GM12878 (cell line): ENCODE measurements at regions not wholly inside any gene's neighbourhood (a gene's known extent, or its start where the extent isn't known, plus 50 kb on each side); places are given as distances from the start of the nearest gene placed in this dataset.

Source experiments
- ATAC-seq: fragments of 200-7000 bp; cut with Tn5 transposase; 3 replicates; pipeline ENCODE4 v1.9.1; 2020; ENCODE audit warnings: mild to moderate bottlenecking, moderate library complexity
- BruUV-seq: library from RNA; stranded (reverse); fragments of 400-500 nt; replicated peaks from 2 replicates; lab custom pipeline; 2021; lab: Mats Ljungman, UMichigan
- CTCF ChIA-PET: fragments of 300-600 bp; sonication (Branson Sonifier 250); formaldehyde crosslinking; extraction: SDS; loops from one replicate; lab custom pipeline; 2021; ENCODE audit warnings: inconsistent platforms; lab: Yijun Ruan, JAX
- POLR2A ChIA-PET: fragments of 350-600 bp; formaldehyde crosslinking; extraction: SDS; loops from one replicate; lab custom pipeline; 2021; ENCODE audit warnings: inconsistent platforms; lab: Charles Lee
- RAD21 ChIA-PET: fragments of 300-600 bp; sonication (Branson Sonifier 250); formaldehyde crosslinking; loops from one replicate; lab custom pipeline; 2023; ENCODE audit warnings: antibody characterized with exemption; ENCODE audit not compliant: unreplicated experiment; lab: Charles Lee
- SMC1A ChIA-PET: fragments of 300-600 bp; sonication (Branson Sonifier 250); formaldehyde crosslinking; loops from one replicate; lab custom pipeline; 2023; ENCODE audit not compliant: unreplicated experiment, uncharacterized antibody; lab: Charles Lee
- DNase-seq: peaks from one replicate; pipeline ENCODE4 v3.0.0-alpha.2; 2011; ENCODE audit warnings: low read depth, low spot score
- FAIRE-seq: peaks from 3 replicates; lab custom pipeline; 2011; peaks lifted over from hg19 to GRCh38; lab: Jason Lieb, UNC
- H2AFZ ChIP-seq: 2 replicates; pipeline ENCODE4 v1.6.0; 2011; ENCODE audit warnings: low read depth, low read length, control low read depth; ENCODE audit not compliant: control insufficient read depth
- H3K27ac ChIP-seq: 2 replicates; pipeline ENCODE4 v1.5.1; 2011; ENCODE audit warnings: control low read depth; ENCODE audit not compliant: control insufficient read depth, insufficient read depth
- H3K27me3 ChIP-seq, 2 experiments: replicated peaks in 1 of 2; 2 replicates each; pipeline versions ENCODE4 v1.6.0 to v1.6.1; 2011; ENCODE audit warnings: low read length in 1 of 2; ENCODE audit not compliant: control insufficient read depth in 2 of 2, insufficient read depth in 2 of 2
- H3K36me3 ChIP-seq, 2 experiments: 2 replicates each; pipeline ENCODE4 v1.5.1; 2011; ENCODE audit warnings: low read length in 1 of 2; ENCODE audit not compliant: control insufficient read depth in 2 of 2, insufficient read depth in 2 of 2
- H3K4me1 ChIP-seq: 2 replicates; pipeline ENCODE4 v1.6.1; 2011; ENCODE audit warnings: mild to moderate bottlenecking, low read length, moderate library complexity, mixed read lengths; ENCODE audit not compliant: control insufficient read depth, insufficient read depth
- H3K4me2 ChIP-seq: 2 replicates; pipeline ENCODE4 v1.6.0; 2011; ENCODE audit warnings: control low read depth; ENCODE audit not compliant: control insufficient read depth, insufficient read depth
- H3K4me3 ChIP-seq: fragments of 200-600 bp; sonication (generic); 2 replicates; pipeline ENCODE4 v1.5.1; 2016
- H3K79me2 ChIP-seq: 2 replicates; pipeline ENCODE4 v1.6.0; 2011; ENCODE audit warnings: low read length; ENCODE audit not compliant: control insufficient read depth, insufficient read depth
- H3K9ac ChIP-seq: 2 replicates; pipeline ENCODE4 v1.8.0; 2011; ENCODE audit warnings: low read length, control low read depth, mixed read lengths; ENCODE audit not compliant: control insufficient read depth, insufficient read depth
- H3K9me3 ChIP-seq: replicated peaks from 3 replicates; pipeline ENCODE4 v1.5.1; 2011; ENCODE audit warnings: mild to moderate bottlenecking, low read length; ENCODE audit not compliant: control insufficient read depth, insufficient read depth
- H4K20me1 ChIP-seq: 2 replicates; pipeline ENCODE4 v1.6.0; 2011; ENCODE audit not compliant: control insufficient read depth, insufficient read depth
- CBFB ChIP-seq: IDR thresholded peaks from 2 replicates; pipeline ENCODE4 v1.6.1; 2016; ENCODE audit warnings: antibody characterized with exemption, low read depth
- FOS ChIP-seq: IDR thresholded peaks from 3 replicates; pipeline ENCODE4 v1.6.1; 2011; ENCODE audit warnings: borderline replicate concordance; ENCODE audit not compliant: insufficient read length; ENCODE audit errors: extremely low read depth
- GABPA ChIP-seq: IDR thresholded peaks from 2 replicates; pipeline ENCODE4 v1.6.1; 2014; ENCODE audit warnings: antibody characterized with exemption, low read depth, mild to moderate bottlenecking, inconsistent platforms
- MTA3 ChIP-seq: IDR thresholded peaks from 2 replicates; pipeline ENCODE4 v1.6.1; 2012; ENCODE audit warnings: low read length, inconsistent platforms, borderline replicate concordance
- PML ChIP-seq: IDR thresholded peaks from 2 replicates; pipeline ENCODE4 v1.6.1; 2012; ENCODE audit warnings: low read length, inconsistent platforms
- POLR2A ChIP-seq: IDR thresholded peaks from 2 replicates; pipeline ENCODE4 v1.6.1; 2011; ENCODE audit warnings: low read depth, mild to moderate bottlenecking, low read length
- RCOR1 ChIP-seq: conservative IDR thresholded peaks from 2 replicates; pipeline ENCODE4 v1.6.1; 2012; ENCODE audit warnings: low read depth, low read length, improper control_type of control experiment
- WGBS: methylation state at CpG from one replicate; pipeline ENCODE4 v1.1.6; 2016; ENCODE audit warnings: low lambda C conversion rate; ENCODE audit not compliant: insufficient replicate concordance, insufficient coverage; ENCODE audit errors: missing lambda C conversion rate; 5-methylcytosine and 5-hydroxymethylcytosine counted together
- in situ Hi-C: fragments of 300-500 bp; cut with MboI; formaldehyde crosslinking; loops from 9 replicates; pipeline ENCODE4 v1.14.3; 2018; ENCODE audit warnings: mixed read lengths
- intact Hi-C: fragments of 100-400 bp; cut with micrococcal nuclease; formaldehyde crosslinking; loops from one replicate; pipeline ENCODE4 v1.14.2; 2022; ENCODE audit not compliant: unreplicated experiment
- TF ChIP-seq, protein P1 (sequence below): fragments of 450-650 bp; IDR thresholded peaks from 2 replicates; pipeline ENCODE4 v1.6.1; 2014; ENCODE audit warnings: mild to moderate bottlenecking
- TF ChIP-seq, protein P2 (sequence below): IDR thresholded peaks from 2 replicates; pipeline ENCODE4 v1.6.1; 2012; ENCODE audit warnings: low read depth, low read length, improper control_type of control experiment
- TF ChIP-seq, protein P3 (sequence below): IDR thresholded peaks from 2 replicates; pipeline ENCODE4 v1.6.1; 2012; ENCODE audit warnings: low read depth, low read length, improper control_type of control experiment

DNA sequence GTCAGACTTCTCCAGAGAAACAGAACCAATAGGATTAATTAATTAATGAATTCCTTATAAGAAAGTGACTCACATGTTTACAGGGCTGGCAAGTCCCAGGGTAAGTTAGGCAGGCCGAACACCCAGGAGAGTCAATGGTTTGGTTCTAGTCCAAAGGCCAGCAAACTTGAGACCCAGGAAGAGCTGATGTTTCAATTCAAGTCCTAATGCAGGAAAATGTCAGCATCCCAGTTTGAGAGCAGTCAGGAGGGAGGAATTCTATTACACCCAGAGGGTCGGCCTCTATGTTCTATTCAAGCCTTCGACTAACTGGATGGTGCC lies 466.0 kb downstream of the INSC start:
- H3K79me2 ChIP-seq, result no peaks in the 10 kb centered on the region
- in situ Hi-C loops (no loop called here), intact Hi-C loops (no loop called here)
- no TSS peak for BruUV-seq
- no peak overlapping the region for H3K4me3 ChIP-seq
- TF ChIP-seq FOS, result no peak
- TF ChIP-seq PML, result no peak
- TF ChIP-seq RCOR1, result no peak
- no peak for TF ChIP-seq GABPA
- TF ChIP-seq, protein P1, sequence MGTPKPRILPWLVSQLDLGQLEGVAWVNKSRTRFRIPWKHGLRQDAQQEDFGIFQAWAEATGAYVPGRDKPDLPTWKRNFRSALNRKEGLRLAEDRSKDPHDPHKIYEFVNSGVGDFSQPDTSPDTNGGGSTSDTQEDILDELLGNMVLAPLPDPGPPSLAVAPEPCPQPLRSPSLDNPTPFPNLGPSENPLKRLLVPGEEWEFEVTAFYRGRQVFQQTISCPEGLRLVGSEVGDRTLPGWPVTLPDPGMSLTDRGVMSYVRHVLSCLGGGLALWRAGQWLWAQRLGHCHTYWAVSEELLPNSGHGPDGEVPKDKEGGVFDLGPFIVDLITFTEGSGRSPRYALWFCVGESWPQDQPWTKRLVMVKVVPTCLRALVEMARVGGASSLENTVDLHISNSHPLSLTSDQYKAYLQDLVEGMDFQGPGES, result no peak
- TF ChIP-seq CBFB, result no peak
- TF ChIP-seq POLR2A, result no peak
- no peak for TF ChIP-seq MTA3
- TF ChIP-seq, protein P2, sequence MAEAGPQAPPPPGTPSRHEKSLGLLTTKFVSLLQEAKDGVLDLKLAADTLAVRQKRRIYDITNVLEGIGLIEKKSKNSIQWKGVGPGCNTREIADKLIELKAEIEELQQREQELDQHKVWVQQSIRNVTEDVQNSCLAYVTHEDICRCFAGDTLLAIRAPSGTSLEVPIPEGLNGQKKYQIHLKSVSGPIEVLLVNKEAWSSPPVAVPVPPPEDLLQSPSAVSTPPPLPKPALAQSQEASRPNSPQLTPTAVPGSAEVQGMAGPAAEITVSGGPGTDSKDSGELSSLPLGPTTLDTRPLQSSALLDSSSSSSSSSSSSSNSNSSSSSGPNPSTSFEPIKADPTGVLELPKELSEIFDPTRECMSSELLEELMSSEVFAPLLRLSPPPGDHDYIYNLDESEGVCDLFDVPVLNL, result no peak
- TF ChIP-seq, protein P3, sequence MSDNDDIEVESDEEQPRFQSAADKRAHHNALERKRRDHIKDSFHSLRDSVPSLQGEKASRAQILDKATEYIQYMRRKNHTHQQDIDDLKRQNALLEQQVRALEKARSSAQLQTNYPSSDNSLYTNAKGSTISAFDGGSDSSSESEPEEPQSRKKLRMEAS, result no peak
- RAD21 ChIA-PET, result no interaction called here
- H3K9me3 ChIP-seq, result no peaks in the 10 kb centered on the region
- 10% methylated on average over 3 of the region's 3 CpGs for WGBS
- H3K36me3 ChIP-seq, result no peaks in the 10 kb centered on the region
- FAIRE-seq (no peak), DNase-seq (no peak), ATAC-seq (no peak)
- no peaks in the 10 kb centered on the region; a peak in 1 of 4 replicates for H3K27me3 ChIP-seq
- no peak overlapping the region for H3K9ac ChIP-seq
- no peaks in the 10 kb centered on the region for H3K4me1 ChIP-seq
- CTCF ChIA-PET, result no interaction called here
- SMC1A ChIA-PET, result no interaction called here
- no peak overlapping the region for H3K4me2 ChIP-seq
- no peaks in the 10 kb centered on the region for H4K20me1 ChIP-seq
- no peak overlapping the region for H2AFZ ChIP-seq
- POLR2A ChIA-PET, result no interaction called here
- no peak overlapping the region for H3K27ac ChIP-seq
